HG03469 (cell line): ENCODE measurements at regions not wholly inside any gene's neighbourhood (a gene's known extent, or its start where the extent isn't known, plus 50 kb on each side); places are given as distances from the start of the nearest gene placed in this dataset.
"Not testable (repeated sequence)": the region's sequence is repeated elsewhere in the genome, so short reads cannot be mapped to it uniquely, and the experiment has no call there.

Experiments used
- ATAC-seq: cut with Tn5 transposase; IDR thresholded peaks from one replicate; pipeline ENCODE4 v1.9.1; 2021; ENCODE audit warnings: mild to moderate bottlenecking, moderate library complexity, moderate number of reproducible peaks; ENCODE audit not compliant: unreplicated experiment

DNA sequence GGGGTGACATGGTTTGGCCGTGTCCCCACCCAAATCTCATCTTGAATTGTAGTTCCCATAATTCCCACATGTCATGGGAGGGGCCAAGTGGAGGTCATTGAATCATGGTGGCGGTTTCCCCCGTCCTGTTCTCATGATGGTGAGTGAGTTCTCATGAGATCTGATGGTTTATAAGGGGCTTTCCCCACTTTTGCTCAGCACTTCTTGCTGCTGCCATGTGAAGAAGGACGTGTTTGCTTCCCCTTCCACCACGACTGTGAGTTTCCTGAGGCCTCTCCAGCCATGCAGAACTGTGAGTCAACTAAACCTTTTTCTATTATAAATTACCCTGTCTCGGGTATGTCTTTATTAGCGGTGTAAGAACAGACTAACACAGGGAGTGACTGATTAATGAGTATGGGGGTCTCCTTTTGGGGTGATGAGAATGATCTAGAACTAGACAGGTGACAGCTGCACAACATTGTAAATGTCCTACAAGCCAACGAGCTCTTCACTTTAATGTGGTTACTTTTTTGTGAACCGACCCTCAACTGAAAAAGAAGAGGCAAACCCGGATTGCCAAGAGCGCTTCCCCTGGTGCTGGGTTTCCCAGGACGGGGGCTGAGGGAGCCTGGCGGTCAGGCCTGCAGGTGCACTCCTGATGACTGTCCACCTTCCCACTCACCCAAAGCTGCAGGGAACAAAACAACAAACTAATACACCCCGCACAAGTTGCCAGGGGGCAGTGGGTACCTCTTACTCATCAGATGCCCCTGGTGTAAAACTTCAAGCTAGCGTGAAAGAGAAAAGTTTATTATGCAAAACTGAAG lies 90.1 kb downstream of the NCOR2 start:
- ATAC-seq: no peak

- no peak for ATAC-seq
These were observed 91.4 kb downstream of the NCOR2 start for GRCh38 chr12:124476011-124476400.

GRCh38 chr12:124475295-124476010 lies 92.0 kb downstream of the NCOR2 start:
- no peak for ATAC-seq

DNA sequence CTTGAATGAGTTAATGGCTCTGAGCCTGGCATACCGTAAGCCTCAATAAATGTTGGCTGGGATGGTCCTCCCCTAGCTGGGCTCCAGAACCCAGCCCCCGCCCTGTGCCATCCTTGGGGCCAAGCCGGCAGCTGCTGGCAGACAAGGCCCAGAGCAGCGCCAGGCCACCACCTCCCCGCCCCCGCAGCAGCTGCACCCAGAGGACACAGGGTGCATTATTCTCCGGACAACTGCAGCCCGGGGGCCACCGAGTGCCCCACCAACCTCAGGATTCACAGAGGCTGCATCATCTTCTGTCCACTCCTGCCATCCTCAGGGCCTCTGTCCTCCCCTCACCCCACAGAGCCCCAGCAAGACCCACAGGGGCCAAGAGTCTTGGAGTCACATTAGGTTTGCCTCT lies 92.7 kb downstream of the NCOR2 start:
- no peak for ATAC-seq

DNA sequence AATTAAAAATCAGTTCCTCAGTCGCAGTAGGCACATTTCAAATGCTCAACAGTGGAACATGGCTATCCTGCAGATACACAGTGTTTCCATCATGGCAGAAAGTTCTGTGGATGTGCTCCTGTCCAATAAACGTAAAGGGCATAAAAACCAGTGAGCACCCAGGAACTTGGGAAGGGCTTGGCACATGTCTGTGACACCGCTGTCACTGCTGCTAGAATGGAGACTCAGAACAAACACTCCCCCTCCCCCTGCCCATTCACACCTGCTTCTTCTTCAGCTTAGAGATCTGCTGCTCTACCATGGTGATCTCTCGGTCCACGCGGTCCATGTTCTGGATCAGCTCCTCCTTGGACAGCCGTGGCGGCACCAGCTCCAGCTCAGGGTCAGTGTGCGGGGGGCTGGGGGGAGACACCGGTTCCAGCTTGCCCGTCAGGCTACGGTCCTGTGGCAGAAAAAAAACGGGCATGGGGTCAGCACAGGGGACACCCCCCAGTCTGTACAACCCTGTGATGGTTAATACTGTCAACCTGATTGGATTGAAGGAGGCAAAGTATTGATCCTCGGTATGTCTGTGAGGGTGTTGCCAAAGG lies 94.6 kb downstream of the NCOR2 start:
- no peak for ATAC-seq

GRCh38 chr12:124471828-124472227 lies 95.6 kb downstream of the NCOR2 start:
- no peak for ATAC-seq

DNA sequence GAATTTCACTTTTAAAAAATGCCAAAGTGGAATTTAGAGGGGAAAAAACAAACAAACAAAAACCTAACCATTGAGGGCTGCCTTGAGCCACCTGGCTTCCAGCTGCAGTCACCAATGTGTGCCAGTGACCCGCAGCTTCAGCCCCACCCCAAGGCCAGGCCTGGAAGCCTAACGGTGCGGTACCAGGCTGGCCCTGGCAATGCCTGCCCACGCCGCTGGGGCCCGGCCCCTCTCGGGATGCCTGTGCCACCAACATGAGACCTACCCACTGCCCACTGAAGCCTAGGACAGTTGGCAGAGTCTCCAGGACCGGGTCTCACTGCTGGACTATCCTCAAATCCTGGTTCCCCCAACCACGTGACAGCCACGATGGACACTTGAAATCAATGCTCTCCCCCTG lies 96.6 kb downstream of the NCOR2 start:
- ATAC-seq: no peak

GRCh38 chr12:124470139-124470538 lies 97.3 kb downstream of the NCOR2 start:
- no peak for ATAC-seq

DNA sequence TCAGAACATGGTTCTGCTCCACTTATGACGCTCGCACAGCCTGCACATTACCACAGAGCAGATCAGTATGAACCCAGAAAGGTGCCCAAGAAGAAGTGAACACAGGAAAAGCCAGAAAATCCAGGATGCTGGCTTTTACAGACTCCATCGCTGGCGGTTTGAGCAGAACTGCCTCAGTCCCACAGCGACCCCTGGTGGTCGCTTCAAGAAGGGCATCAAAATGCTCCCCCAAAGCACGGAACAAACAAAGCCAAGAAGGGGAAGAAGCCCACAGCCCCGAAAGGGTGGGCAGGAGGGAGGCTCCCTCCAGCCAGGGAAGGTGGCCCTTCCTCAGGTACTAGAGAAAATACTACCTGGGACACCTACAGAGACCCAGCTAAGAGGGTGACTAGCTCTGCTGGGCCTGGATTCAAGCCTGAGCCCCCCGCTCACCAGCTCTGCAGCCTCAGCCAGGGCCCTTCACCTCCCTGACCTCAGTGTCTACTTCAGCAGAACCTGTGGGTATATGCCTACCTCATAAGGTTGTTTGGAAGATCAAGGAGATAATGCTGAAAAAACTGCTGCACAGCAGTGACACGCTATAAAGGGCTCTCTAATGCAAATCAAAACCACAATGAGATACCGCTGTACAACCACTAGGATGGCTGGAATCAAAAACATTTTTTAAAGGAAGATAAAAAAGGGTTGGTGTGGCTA lies 98.1 kb downstream of the NCOR2 start:
- ATAC-seq: no peak

DNA sequence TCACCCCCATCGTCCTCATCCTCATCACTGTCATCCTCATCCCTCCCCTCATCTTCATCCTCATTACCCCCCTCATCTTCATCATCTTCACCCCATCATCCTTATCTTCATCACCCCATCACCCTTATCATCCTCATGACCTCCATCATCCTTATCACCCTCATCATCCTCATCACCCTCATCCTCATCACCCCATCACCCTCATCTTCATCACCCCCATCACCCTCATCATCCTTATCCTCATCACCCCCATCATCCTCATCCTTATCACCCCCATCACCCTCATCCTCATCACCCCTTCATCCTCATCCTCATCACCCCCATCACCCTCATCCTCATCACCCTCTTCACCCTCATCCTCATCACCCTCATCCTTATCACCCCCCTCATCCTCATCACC lies 99.9 kb downstream of the NCOR2 start:
- not testable (repeated sequence) for ATAC-seq

DNA sequence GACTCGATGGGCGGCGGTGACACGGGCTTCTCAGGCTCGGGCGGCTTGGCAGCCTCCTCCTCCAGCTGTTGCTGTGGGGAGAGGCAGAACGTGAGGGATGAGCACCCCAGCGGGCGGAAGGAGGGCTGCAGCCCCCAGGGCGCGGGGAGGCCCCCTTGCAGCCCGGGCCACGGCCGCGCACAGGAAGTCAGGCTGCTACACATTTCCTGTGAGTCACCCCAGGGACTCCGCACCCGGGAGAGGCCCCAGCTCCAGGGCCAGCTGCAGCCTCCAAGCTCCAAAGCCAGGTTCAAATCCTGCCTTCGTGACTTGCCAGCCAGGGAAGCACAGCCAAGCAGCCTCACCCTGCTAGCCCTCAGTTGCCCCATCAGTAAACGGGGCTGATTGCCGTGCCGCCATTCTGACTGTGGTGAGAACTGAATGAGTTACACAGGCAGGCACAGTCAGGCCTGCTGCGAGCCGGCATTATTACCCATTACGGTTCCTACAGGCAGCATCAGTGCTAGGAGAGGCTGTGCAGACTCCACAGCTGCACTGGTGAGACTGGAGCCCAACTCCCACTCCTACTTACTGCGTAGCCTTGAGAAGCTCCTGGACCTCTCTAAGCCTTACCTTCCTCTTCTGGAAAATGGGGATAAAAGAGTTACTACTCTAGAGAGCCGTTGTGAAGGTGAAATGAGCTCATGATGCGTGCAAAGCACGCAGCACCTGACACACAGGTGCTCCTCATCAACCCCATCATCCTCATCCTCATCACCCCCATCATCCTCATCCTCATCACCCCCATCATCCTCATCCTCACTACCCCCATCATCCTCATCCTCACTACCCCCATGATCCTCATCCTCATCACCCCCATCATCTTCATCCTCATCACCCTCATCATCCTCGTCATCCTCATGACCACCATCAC lies 100.9 kb downstream of the NCOR2 start:
- ATAC-seq: peak; percentile 84

- no peak for ATAC-seq
These were observed 101.9 kb downstream of the NCOR2 start for GRCh38 chr12:124465473-124465872.

DNA sequence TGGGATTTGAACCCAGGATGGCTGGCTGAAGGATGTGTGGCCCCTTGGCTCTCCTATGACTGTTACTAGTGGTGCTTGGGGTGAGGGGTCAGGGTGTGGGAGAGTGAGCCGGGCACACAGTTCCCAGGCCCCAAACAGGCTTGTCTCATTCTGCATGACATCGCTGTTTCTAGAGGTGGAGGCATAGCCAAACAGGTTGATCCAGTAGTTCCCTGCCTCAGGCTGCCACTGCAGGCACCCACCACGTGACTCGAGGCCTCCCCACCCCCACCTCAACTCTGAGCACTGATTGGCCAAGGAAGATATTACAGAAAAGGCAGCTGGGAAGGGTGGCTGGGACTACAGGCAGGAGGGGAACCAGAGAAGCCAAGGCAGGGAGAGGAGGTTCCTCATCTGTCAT lies 102.6 kb downstream of the NCOR2 start:
- ATAC-seq: no peak

DNA sequence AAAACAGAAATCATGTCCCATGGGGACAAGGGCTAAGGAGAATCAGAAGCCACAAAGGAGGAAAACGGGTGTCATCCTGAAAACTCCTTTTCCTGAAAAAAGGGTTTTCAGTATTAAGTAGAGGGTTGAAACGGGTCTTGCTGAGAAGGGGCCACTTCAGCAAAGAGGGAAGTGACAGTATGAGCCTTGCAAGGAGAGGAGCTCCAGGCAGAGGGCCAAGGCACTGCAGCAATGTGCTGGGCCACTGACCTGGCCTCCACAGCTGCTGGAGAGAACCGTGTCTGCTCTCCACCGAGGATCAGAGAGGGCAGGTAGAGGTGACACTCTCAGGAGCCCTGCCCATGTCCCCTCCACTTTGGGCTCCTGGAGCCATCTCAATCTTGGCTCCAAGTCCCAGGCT lies 103.3 kb downstream of the NCOR2 start:
- ATAC-seq: no peak

DNA sequence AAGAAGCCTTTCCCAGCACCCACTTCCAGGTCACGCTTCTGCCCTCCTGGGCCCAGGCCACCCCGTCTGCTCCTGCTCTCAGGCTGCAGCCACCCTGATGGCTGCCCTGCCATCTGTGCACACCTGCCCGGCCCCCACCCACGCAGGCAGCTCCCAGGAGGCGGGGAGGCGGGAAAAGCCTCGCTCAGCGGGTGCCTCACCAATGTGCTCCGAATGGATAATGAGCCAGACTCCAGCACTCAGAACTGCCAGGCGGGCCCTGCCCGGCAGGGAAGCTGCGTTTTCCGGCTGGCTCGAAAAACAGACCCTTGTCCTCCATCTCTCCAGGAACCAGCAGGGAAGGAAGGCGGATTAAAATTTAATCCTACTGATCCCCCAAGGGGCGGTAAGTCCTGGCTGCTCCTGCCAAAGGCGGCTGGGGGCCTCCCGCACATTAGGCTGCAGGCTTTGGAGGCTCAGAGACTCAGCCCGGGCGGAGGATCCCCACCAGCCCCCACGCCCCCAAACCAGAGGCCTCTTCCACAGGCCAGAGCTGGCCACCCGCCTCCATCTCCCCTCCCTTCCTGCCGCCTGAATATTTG lies 104.0 kb downstream of the NCOR2 start:
- ATAC-seq: no peak

GRCh38 chr12:124462750-124463149 lies 104.7 kb downstream of the NCOR2 start:
- no peak for ATAC-seq

- no peak for ATAC-seq
These were observed 105.4 kb downstream of the NCOR2 start for GRCh38 chr12:124461851-124462623.

DNA sequence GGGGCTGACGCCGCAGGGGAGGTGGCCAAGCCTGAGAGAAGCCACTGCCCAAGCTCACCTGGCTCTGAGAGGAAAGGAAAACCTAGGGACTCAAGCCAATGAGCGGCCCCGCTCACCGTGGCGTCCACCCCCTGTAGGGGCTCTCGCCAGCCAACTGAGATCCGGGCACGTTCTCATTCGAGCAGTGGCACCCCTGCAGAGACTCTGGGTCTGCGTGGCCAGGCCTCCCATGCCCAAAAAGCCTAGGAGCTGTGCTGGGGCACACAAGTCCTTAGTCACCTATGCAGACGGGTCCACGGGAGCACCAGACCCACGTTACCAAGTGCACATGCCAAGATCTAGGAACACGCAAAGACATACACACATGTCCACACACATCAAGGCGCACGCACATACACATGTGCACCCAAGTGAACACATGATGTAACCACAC lies 106.2 kb downstream of the NCOR2 start:
- ATAC-seq: no peak

- ATAC-seq: no peak
These were observed 106.6 kb downstream of the NCOR2 start for GRCh38 chr12:124460771-124461170.
